GM12874 (cell line): ENCODE measurements at regions not wholly inside any gene's neighbourhood (a gene's known extent, or its start where the extent isn't known, plus 50 kb on each side); places are given as distances from the start of the nearest gene placed in this dataset.

Source experiments
- TF ChIP-seq, protein P1 (sequence below): IDR thresholded peaks from 2 replicates; pipeline ENCODE4 v1.5.1; 2011; ENCODE audit warnings: low read depth, mild to moderate bottlenecking, control low read depth, low read length, moderate library complexity; ENCODE audit not compliant: insufficient read depth

DNA sequence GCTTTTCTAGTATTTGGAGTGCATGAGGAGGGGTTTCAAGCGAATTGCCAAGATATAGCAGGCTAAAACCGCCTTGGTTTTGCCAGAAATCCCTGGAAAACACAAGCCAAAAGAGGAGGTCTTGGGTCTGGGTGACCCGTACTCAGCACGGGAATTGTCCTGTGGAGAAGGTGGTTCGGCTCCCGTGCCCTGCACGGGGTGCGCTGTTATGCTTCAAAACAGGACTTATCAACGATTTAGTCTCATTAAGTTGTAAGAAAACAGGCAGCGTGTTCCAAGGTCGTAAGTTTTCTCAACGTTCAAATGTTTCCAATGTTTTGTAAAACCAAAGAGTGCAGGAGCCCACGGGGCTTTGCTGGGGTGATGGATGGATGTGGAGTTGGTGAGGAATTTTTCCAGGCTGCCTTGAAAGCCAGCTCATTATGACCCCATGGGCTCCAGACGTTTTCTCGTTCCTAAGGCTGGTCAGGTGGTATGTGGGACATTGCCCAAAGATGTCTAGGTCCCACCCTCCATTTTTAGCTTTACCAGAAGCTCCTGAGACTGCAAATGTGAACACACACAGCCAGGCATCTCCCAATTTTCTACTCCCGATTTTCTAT, 75.4 kb upstream of the CLDN14 start:
- TF ChIP-seq, protein P1, sequence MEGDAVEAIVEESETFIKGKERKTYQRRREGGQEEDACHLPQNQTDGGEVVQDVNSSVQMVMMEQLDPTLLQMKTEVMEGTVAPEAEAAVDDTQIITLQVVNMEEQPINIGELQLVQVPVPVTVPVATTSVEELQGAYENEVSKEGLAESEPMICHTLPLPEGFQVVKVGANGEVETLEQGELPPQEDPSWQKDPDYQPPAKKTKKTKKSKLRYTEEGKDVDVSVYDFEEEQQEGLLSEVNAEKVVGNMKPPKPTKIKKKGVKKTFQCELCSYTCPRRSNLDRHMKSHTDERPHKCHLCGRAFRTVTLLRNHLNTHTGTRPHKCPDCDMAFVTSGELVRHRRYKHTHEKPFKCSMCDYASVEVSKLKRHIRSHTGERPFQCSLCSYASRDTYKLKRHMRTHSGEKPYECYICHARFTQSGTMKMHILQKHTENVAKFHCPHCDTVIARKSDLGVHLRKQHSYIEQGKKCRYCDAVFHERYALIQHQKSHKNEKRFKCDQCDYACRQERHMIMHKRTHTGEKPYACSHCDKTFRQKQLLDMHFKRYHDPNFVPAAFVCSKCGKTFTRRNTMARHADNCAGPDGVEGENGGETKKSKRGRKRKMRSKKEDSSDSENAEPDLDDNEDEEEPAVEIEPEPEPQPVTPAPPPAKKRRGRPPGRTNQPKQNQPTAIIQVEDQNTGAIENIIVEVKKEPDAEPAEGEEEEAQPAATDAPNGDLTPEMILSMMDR: no peak

DNA sequence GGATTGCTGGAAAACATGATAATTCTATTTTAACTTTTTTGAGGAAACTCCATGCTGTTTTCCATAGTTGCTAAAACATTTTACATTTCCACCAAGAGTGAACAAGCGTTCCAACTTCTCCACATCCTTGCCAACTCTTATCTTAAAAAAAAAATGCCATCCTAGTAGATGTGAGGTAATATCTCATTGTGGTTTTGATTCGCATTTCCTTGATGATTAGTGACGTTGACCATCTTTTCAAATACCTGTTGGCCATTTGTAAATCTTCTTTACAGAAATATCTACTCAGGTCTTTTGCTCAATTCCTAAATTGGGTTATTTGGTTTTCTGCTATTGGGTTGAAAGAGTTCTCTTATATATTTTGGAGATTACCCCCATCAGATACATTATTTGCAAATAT, 77.4 kb upstream of the CLDN14 start:
- TF ChIP-seq, protein P1: no peak

DNA sequence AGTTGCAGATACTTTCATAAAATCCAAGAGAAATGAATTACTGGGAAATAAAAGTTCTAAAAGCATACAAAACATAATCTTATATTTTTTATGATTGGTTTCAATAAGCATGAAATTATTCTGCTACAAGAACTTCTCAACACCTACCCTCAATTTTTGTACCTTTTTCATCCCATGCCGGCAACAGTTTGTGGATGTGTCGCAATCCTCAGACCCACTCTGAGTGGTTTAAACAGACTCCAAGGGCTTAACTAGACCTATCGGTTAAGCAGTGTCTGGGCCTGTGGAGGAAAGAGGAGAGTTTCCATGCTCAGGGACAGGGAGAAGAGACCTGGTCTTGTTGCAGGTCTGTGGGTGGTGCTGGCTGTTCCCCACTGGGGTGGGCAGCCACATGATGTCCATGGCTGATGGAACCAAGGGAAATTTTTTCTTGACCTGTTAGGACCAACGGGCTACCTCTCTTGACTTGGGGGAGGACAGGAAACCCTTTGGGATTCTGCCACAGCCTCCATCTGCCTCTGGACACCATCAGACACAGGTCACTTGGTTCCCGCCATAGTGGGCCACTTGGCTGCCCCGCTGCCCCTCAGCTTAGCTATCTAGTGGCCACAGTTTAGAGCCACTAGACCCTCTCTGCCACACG, 81.1 kb upstream of the CLDN14 start:
- TF ChIP-seq, protein P1: no peak

DNA sequence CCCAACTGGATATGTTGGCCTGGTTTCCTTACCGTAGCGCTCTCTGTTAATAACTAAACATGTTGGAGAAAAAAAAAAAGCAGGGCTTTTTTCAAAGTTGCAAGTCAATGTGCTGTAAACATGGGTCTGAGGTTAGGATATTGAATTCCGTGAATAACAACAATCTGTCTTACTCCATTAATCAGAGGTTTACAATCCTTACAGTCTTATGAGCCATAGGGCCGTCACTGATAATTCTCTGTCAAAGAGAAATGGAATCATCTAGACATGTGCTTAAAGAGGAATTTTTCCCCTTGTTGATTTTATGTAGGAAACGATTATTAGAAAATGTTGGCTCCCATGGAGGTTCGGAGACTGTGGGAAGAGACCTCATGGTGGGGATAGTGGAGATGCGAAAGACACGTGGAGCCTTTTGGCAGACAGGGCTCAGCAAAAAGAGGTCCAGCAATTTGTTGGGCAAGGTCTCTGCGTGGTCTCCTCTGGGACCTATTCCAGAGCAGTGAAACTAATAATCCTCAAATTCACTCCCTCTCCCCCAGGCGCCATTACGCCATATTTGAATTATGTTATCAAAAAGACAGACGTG, 83.5 kb upstream of the CLDN14 start:
- TF ChIP-seq, protein P1: no peak

DNA sequence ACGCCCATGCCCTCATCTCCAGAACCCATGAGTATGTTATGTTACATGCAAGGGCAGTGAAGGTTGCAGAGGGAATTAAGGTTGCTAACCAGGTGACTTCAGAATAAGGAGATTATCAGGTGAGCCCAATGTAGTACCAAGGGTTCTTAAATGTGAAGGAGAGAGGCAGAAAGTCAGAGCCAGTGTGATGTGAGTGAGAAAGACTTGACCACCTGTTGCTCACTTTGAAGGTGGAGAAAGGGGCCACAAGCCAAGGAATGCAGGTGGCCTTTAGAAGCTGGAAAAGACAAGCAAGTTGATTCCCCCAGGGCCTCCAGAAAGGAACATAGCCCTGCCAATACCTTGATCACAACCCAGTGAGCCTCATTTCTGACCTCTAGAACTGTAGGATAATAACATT, 84.7 kb upstream of the CLDN14 start:
- TF ChIP-seq, protein P1: no peak

DNA sequence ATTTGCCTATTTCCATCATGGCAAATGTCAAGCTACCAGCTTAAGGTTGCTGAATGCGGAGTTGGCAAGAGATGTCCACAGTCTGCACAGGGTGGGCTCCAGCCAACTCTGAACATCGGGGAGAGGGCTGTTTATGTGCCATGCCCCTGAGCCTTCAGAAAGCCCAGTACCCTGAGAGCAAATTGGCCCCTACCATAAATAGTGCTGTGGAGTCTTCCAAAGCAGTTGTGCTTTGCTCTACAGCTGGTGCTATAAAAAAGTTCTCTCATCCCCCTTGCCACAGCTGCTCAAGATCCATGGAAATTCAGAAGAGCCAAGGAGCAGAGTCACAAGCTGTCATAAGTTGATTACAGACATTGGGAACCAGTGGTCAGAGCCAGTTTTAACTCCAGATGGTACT, 85.6 kb upstream of the CLDN14 start:
- TF ChIP-seq, protein P1: no peak

DNA sequence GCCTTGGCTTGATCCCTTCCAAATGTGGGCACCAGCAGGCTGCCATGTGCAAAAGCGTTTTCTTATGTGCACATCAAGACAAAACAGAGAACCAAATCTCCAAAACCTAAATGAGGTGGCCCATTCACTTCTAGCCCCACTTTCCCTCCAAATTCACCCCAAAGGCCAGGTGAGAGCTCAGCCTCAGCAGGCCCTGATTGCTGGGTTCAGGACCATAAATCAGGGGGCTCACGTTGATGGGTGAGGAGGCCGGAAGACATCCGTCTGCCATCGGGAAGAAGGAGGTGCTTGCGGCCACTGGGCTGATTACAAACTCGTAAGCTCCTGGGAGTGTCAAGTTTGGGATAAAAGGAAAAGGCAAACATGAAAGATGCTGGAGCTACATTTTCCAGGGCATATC, 86.7 kb upstream of the CLDN14 start:
- TF ChIP-seq, protein P1: no peak
